Endothelial cell of umbilical vein (primary cell): ENCODE measurements at regions not wholly inside any gene's neighbourhood (a gene's known extent, or its start where the extent isn't known, plus 50 kb on each side); places are given as distances from the start of the nearest gene placed in this dataset.

Experiments used
- BruUV-seq: library from RNA; stranded (reverse); fragments of 400-500 nt; replicated peaks from 2 replicates; lab custom pipeline; 2021; lab: Mats Ljungman, UMichigan
- CTCF ChIA-PET: fragments of 300-600, 350-600 bp; sonication (Branson Sonifier 250); formaldehyde crosslinking; loops from one replicate; lab custom pipeline; 2021; ENCODE audit warnings: antibody characterized with exemption, inconsistent platforms; lab: Charles Lee
- POLR2A ChIA-PET: fragments of 300-600, 350-600 bp; sonication (Branson Sonifier 250); formaldehyde crosslinking; loops from one replicate; lab custom pipeline; 2021; ENCODE audit warnings: antibody characterized with exemption, inconsistent platforms; lab: Charles Lee
- DNase-seq: peaks from one replicate; pipeline ENCODE4 v3.0.0-alpha.2; 2011; ENCODE audit warnings: low read depth, low spot score
- FAIRE-seq: peaks from 2 replicates; lab custom pipeline; 2011; peaks lifted over from hg19 to GRCh38; lab: Jason Lieb, UNC
- H2AFZ ChIP-seq: 2 replicates; pipeline ENCODE4 v1.6.0; 2012; ENCODE audit warnings: low read depth, low read length, control low read depth, inconsistent platforms
- H3K27ac ChIP-seq: 2 replicates; pipeline ENCODE4 v1.5.1; 2011; ENCODE audit warnings: low read depth, mild to moderate bottlenecking, control low read depth, low read length, moderate library complexity; ENCODE audit not compliant: insufficient read depth
- H3K27me3 ChIP-seq, 2 experiments: 2 replicates each; pipeline versions ENCODE4 v1.6.0 to v1.6.1; 2011; ENCODE audit warnings: low read length in 2 of 2, mixed read lengths in 1 of 2; ENCODE audit not compliant: control insufficient read depth in 2 of 2, insufficient read depth in 2 of 2
- H3K36me3 ChIP-seq, 2 experiments: 2 replicates in 1 of 2; 3 replicates in 1 of 2; pipeline ENCODE4 v1.5.1; 2011; ENCODE audit warnings: low read length in 2 of 2, mild to moderate bottlenecking in 1 of 2, moderate library complexity in 1 of 2; ENCODE audit not compliant: control insufficient read depth in 2 of 2, insufficient read depth in 2 of 2; ENCODE audit errors: extremely low read depth in 1 of 2
- H3K4me1 ChIP-seq: 3 replicates; pipeline ENCODE4 v1.5.1; 2011; ENCODE audit warnings: mild to moderate bottlenecking, low read length; ENCODE audit not compliant: control insufficient read depth, insufficient read depth; ENCODE audit errors: extremely low read depth
- H3K4me2 ChIP-seq: 2 replicates; pipeline ENCODE4 v1.6.1; 2011; ENCODE audit warnings: low read length, control low read depth, mixed read lengths; ENCODE audit not compliant: insufficient read depth
- H3K4me3 ChIP-seq, 3 experiments: fragments of 200-600 bp in 1 of 3; sonication (generic), shearing (Covaris generic) in 1 of 3; replicated peaks in 1 of 3; 2 replicates each; pipeline ENCODE4 v1.5.1; 2011 to 2016; ENCODE audit warnings: control low read depth in 3 of 3, low read length in 3 of 3, mild to moderate bottlenecking in 2 of 3, inconsistent platforms in 1 of 3, low read depth in 1 of 3, moderate library complexity in 1 of 3; ENCODE audit not compliant: insufficient read depth in 1 of 3
- H3K79me2 ChIP-seq: 2 replicates; pipeline ENCODE4 v1.6.0; 2012; ENCODE audit warnings: low read length, inconsistent platforms; ENCODE audit not compliant: control insufficient read depth, insufficient read depth
- H3K9ac ChIP-seq: replicated peaks from 2 replicates; pipeline ENCODE3; 2011; ENCODE audit warnings: low read length, control low read depth; ENCODE audit not compliant: insufficient read depth; ENCODE audit errors: extremely low read depth
- H3K9me1 ChIP-seq: replicated peaks from 3 replicates; pipeline ENCODE4 v1.6.0; 2011; ENCODE audit warnings: mild to moderate bottlenecking, low read length; ENCODE audit not compliant: control insufficient read depth, insufficient read depth; ENCODE audit errors: extremely low read depth
- H3K9me3 ChIP-seq: replicated peaks from 2 replicates; pipeline ENCODE4 v1.5.1; 2012; ENCODE audit warnings: low read length, inconsistent platforms; ENCODE audit not compliant: control insufficient read depth, insufficient read depth
- H4K20me1 ChIP-seq: replicated peaks from 2 replicates; pipeline ENCODE3; 2011; ENCODE audit warnings: mild to moderate bottlenecking, low read length; ENCODE audit not compliant: control insufficient read depth, insufficient read depth; ENCODE audit errors: extremely low read depth
- FOS ChIP-seq: IDR thresholded peaks from 2 replicates; pipeline ENCODE4 v1.6.1; 2011; ENCODE audit warnings: mild to moderate bottlenecking, low read length, moderate library complexity, borderline replicate concordance; ENCODE audit not compliant: insufficient read depth
- GATA2 ChIP-seq: IDR thresholded peaks from 2 replicates; pipeline ENCODE4 v1.7.0; 2011; ENCODE audit warnings: low read depth, mild to moderate bottlenecking, moderate library complexity, mixed read lengths, low read length; ENCODE audit not compliant: insufficient read length, insufficient read depth
- JUN ChIP-seq: IDR thresholded peaks from 2 replicates; pipeline ENCODE4 v1.6.1; 2011; ENCODE audit warnings: borderline replicate concordance, low read depth; ENCODE audit not compliant: insufficient read length, insufficient read depth
- MYC ChIP-seq: IDR thresholded peaks from one replicate; pipeline ENCODE4 v1.6.1; 2011; ENCODE audit warnings: mild to moderate bottlenecking, low read depth, low read length
- POLR2A ChIP-seq: IDR thresholded peaks from 2 replicates; pipeline ENCODE4 v1.6.1; 2012; ENCODE audit warnings: low read depth, mild to moderate bottlenecking, control low read depth, low read length
- POLR2AphosphoS5 ChIP-seq: IDR thresholded peaks from 2 replicates; pipeline ENCODE4 v1.6.1; 2012; ENCODE audit warnings: low read depth, mild to moderate bottlenecking, control low read depth, low read length, moderate library complexity; ENCODE audit not compliant: insufficient read depth
- dilution Hi-C: fragments of 300-500 bp; cut with MboI; formaldehyde crosslinking; loops from one replicate; pipeline ENCODE4 v1.15.0; 2019; ENCODE audit warnings: low sequenced_read_pairs; ENCODE audit not compliant: extremely low pct_ligation_motif_present
- intact Hi-C: fragments of 100-400 bp; cut with micrococcal nuclease; formaldehyde crosslinking; loops from one replicate; pipeline ENCODE4 v1.10.0; 2022
- TF ChIP-seq, protein P1 (sequence below), 2 donors: IDR thresholded peaks; 1 replicate in 1 of 2; 2 replicates in 1 of 2; pipeline ENCODE4 v1.5.1; 2011; ENCODE audit warnings: low read length in 2 of 2, mild to moderate bottlenecking in 2 of 2, moderate library complexity in 2 of 2, control low read depth in 1 of 2, inconsistent platforms in 1 of 2, low read depth in 1 of 2; ENCODE audit not compliant: insufficient read depth in 1 of 2; ENCODE audit errors: extremely low read depth in 1 of 2

DNA sequence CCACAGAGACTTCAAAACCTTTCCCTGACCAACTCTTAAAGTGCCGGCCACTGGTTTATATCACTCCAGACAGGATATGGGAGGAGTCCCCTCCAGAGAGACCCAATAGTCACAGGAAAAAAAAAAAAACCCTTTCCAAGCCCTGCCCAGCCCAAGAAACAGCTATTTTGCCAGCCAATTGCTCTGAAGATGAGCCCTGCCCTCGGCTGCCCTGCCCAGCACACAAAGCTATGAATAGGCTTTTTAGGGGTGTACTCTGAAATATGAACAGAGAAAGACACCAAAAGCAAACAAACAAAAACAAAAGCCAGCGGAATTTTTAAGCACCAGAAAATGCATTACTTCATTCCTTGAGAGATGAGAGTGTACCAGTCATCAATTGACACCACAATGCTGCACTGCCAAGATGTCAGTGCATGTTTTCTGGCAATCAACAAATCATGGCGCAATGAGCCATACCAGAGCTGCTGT, 275.1 kb downstream of the C6orf118 start:
- CTCF ChIA-PET = no interaction called here

DNA sequence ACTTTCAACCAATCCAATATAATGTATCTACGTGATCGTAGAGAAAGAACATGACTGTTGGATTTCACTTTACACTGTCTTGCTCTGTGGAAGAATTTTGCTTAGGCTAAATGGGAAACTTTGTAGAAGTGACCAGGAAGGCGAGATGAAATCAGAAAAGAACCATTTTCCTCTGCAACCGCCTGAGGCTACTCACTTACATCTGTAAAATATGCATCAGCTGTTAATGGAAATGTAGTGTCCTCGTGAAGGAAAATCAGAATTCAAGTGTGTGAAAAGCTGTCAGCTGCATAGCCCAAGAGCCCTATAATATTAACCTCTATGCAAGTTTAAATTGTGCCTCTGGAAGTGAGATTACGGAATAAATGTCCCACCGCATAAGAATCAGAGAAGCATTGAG, 277.9 kb downstream of the C6orf118 start:
- BruUV-seq = no TSS peak
- H3K4me2 ChIP-seq = no peak overlapping the region
- H3K27ac ChIP-seq = no peak overlapping the region
- H4K20me1 ChIP-seq = no peaks in the 10 kb centered on the region
- no peak overlapping the region for H3K9ac ChIP-seq
- H3K4me1 ChIP-seq = no peaks in the 10 kb centered on the region
- intact Hi-C loops (no loop called here), dilution Hi-C loops (no loop called here)
- FAIRE-seq (no peak), DNase-seq (no peak)
- H3K9me1 ChIP-seq = no peaks in the 10 kb centered on the region
- no peaks in the 10 kb centered on the region for H3K36me3 ChIP-seq
- H3K9me3 ChIP-seq = peaks cover 4% of the 10 kb centered on the region
- TF ChIP-seq GATA2 (no peak), POLR2A (no peak), FOS (no peak), POLR2AphosphoS5 (no peak), MYC (no peak)
- TF ChIP-seq, protein P1, sequence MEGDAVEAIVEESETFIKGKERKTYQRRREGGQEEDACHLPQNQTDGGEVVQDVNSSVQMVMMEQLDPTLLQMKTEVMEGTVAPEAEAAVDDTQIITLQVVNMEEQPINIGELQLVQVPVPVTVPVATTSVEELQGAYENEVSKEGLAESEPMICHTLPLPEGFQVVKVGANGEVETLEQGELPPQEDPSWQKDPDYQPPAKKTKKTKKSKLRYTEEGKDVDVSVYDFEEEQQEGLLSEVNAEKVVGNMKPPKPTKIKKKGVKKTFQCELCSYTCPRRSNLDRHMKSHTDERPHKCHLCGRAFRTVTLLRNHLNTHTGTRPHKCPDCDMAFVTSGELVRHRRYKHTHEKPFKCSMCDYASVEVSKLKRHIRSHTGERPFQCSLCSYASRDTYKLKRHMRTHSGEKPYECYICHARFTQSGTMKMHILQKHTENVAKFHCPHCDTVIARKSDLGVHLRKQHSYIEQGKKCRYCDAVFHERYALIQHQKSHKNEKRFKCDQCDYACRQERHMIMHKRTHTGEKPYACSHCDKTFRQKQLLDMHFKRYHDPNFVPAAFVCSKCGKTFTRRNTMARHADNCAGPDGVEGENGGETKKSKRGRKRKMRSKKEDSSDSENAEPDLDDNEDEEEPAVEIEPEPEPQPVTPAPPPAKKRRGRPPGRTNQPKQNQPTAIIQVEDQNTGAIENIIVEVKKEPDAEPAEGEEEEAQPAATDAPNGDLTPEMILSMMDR (IDR thresholded peaks at IDR 0.05; ENCODE audit: extremely low read depth in 1 of 2, insufficient read depth in 1 of 2, low read depth in 1 of 2, low read length in 2 of 2) = no peak
- no peaks in the 10 kb centered on the region for H3K79me2 ChIP-seq
- no peak overlapping the region for H2AFZ ChIP-seq
- CTCF ChIA-PET = no interaction called here
- no peaks in the 10 kb centered on the region for H3K27me3 ChIP-seq
- H3K4me3 ChIP-seq = no peak overlapping the region
- POLR2A ChIA-PET = no interaction called here

More for the DNA sequence above, 275.1 kb downstream of the C6orf118 start:
- Histone ChIP-seq H3K36me3 (no peaks in the 10 kb centered on the region), H3K4me3 (no peak overlapping the region), H3K4me1 (no peaks in the 10 kb centered on the region), H4K20me1 (no peaks in the 10 kb centered on the region), H3K27me3 (no peaks in the 10 kb centered on the region), H3K9me3 (peaks cover 4% of the 10 kb centered on the region), H2AFZ (no peak overlapping the region), H3K27ac (no peak overlapping the region), H3K79me2 (no peaks in the 10 kb centered on the region), H3K9me1 (no peaks in the 10 kb centered on the region), H3K4me2 (no peak overlapping the region), H3K9ac (no peak overlapping the region)
- DNase-seq = no peak
- dilution Hi-C loops = no loop called here
- intact Hi-C loops = no loop called here
- TF ChIP-seq GATA2 (no peak), JUN (no peak), POLR2A (no peak)
- TF ChIP-seq, protein P1 (IDR thresholded peaks at IDR 0.05; ENCODE audit: extremely low read depth in 1 of 2, insufficient read depth in 1 of 2, low read depth in 1 of 2, low read length in 2 of 2) = no peak
- FAIRE-seq = no peak
- BruUV-seq = no TSS peak
- POLR2A ChIA-PET = no interaction called here
